ENCODE measurements at regions not wholly inside any gene's neighbourhood (a gene's known extent, or its start where the extent isn't known, plus 50 kb on each side); places are given as distances from the start of the nearest gene placed in this dataset.

DNA sequence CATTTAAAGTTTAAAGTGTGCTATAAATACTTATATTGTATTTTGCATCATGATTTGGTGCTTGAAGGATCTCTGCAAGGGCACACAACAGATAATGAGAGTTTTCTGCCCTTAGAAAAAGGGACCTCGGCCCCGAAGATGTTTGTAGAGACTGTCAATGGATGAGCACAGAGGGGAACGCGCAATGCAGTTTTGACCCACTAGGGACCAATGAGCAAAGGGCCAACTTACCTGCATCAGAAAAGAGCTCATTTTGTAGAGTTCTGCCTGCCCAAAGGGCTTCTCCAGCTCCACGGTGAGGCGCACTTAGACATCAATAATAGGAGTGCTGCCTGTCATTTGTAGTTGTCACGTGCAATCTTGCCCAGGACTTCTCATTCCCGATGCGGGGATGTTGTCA lies 91.1 kb downstream of the BUB3 start:
- TF ChIP-seq, protein P1, sequence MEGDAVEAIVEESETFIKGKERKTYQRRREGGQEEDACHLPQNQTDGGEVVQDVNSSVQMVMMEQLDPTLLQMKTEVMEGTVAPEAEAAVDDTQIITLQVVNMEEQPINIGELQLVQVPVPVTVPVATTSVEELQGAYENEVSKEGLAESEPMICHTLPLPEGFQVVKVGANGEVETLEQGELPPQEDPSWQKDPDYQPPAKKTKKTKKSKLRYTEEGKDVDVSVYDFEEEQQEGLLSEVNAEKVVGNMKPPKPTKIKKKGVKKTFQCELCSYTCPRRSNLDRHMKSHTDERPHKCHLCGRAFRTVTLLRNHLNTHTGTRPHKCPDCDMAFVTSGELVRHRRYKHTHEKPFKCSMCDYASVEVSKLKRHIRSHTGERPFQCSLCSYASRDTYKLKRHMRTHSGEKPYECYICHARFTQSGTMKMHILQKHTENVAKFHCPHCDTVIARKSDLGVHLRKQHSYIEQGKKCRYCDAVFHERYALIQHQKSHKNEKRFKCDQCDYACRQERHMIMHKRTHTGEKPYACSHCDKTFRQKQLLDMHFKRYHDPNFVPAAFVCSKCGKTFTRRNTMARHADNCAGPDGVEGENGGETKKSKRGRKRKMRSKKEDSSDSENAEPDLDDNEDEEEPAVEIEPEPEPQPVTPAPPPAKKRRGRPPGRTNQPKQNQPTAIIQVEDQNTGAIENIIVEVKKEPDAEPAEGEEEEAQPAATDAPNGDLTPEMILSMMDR (IDR thresholded peaks at IDR 0.05): no peak
- no peak for TF ChIP-seq ZFX (IDR thresholded peaks at IDR 0.05; ENCODE audit: borderline replicate concordance)
